ENCODE measurements at regions not wholly inside any gene's neighbourhood (a gene's known extent, or its start where the extent isn't known, plus 50 kb on each side); places are given as distances from the start of the nearest gene placed in this dataset.

DNA sequence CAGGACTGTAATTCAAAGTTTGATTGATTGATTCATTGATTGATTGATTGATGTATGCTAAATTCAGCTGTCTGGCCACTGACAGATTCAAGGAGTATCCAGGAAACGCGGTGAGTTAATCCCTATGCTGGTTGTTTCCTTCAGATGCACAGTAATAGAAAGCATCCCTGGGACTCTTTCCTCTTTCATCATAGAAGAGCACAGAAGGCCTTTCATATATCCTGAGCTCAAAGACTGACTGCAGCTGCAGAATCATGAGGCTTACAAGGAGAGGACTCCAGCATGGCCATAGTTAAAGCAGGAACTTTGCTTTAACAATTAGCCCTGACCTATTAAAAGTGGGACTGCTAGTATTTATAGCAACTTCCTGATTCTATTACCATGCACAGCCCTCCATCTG lies 187.7 kb upstream of the TMTC1 start:
- Histone ChIP-seq H3K9me3 (ENCODE audit: insufficient read depth, low read length) (no peaks in the 10 kb centered on the region), H4K20me1 (ENCODE audit: insufficient read depth, low read length) (no peaks in the 10 kb centered on the region), H3K9ac (ENCODE audit: low read length) (no peak overlapping the region), H3K4me1 (ENCODE audit: low read length) (no peaks in the 10 kb centered on the region), H3K4me3 (ENCODE audit: low read length) (no peak overlapping the region), H2AFZ (ENCODE audit: low read depth, low read length) (no peak overlapping the region), H3K27ac (ENCODE audit: low read length) (no peak overlapping the region), H3K36me3 (replicated peaks; ENCODE audit: low read depth, low read length) (no peaks in the 10 kb centered on the region), H3K27me3 (ENCODE audit: low read depth, low read length) (no peaks in the 10 kb centered on the region), H3K4me2 (ENCODE audit: low read length) (no peak overlapping the region), H3K79me2 (ENCODE audit: low read length) (no peaks in the 10 kb centered on the region)
- no peak for TF ChIP-seq EZH2phosphoT487 (IDR thresholded peaks at IDR 0.05; ENCODE audit: low read depth)
- TF ChIP-seq, protein P1, sequence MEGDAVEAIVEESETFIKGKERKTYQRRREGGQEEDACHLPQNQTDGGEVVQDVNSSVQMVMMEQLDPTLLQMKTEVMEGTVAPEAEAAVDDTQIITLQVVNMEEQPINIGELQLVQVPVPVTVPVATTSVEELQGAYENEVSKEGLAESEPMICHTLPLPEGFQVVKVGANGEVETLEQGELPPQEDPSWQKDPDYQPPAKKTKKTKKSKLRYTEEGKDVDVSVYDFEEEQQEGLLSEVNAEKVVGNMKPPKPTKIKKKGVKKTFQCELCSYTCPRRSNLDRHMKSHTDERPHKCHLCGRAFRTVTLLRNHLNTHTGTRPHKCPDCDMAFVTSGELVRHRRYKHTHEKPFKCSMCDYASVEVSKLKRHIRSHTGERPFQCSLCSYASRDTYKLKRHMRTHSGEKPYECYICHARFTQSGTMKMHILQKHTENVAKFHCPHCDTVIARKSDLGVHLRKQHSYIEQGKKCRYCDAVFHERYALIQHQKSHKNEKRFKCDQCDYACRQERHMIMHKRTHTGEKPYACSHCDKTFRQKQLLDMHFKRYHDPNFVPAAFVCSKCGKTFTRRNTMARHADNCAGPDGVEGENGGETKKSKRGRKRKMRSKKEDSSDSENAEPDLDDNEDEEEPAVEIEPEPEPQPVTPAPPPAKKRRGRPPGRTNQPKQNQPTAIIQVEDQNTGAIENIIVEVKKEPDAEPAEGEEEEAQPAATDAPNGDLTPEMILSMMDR (IDR thresholded peaks at IDR 0.05; ENCODE audit: low read depth, low read length): no peak

DNA sequence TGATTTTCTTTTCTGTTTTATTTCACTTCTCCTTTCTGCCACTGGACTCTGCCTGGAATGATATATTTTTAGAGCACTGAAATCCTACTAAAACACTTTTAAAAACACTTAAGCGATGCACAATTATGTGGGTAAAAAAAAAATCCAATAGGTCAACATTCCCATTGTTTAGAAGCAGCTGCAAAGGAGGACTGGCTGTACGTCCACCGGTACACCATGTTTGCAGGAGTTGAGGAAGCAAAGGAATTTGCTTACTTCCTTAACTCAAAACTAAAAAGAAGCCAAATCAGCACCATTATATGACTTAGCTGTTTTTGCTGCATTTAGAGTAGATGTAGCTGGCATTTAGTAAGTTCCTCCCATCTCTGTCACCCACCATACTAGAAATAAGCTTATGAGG lies 186.8 kb upstream of the TMTC1 start:
- Histone ChIP-seq H4K20me1 (ENCODE audit: insufficient read depth, low read length) (no peaks in the 10 kb centered on the region), H3K9me3 (ENCODE audit: insufficient read depth, low read length) (no peaks in the 10 kb centered on the region), H3K4me1 (ENCODE audit: low read length) (no peaks in the 10 kb centered on the region), H2AFZ (ENCODE audit: low read depth, low read length) (no peak overlapping the region), H3K4me3 (ENCODE audit: low read length) (no peak overlapping the region), H3K4me2 (ENCODE audit: low read length) (no peak overlapping the region), H3K27ac (ENCODE audit: low read length) (no peak overlapping the region), H3K27me3 (ENCODE audit: low read depth, low read length) (no peaks in the 10 kb centered on the region), H3K79me2 (ENCODE audit: low read length) (no peaks in the 10 kb centered on the region), H3K9ac (ENCODE audit: low read length) (no peak overlapping the region), H3K36me3 (replicated peaks; ENCODE audit: low read depth, low read length) (no peaks in the 10 kb centered on the region)
- TF ChIP-seq, protein P1 (IDR thresholded peaks at IDR 0.05; ENCODE audit: low read depth, low read length): no peak
- TF ChIP-seq EZH2phosphoT487 (IDR thresholded peaks at IDR 0.05; ENCODE audit: low read depth): no peak

DNA sequence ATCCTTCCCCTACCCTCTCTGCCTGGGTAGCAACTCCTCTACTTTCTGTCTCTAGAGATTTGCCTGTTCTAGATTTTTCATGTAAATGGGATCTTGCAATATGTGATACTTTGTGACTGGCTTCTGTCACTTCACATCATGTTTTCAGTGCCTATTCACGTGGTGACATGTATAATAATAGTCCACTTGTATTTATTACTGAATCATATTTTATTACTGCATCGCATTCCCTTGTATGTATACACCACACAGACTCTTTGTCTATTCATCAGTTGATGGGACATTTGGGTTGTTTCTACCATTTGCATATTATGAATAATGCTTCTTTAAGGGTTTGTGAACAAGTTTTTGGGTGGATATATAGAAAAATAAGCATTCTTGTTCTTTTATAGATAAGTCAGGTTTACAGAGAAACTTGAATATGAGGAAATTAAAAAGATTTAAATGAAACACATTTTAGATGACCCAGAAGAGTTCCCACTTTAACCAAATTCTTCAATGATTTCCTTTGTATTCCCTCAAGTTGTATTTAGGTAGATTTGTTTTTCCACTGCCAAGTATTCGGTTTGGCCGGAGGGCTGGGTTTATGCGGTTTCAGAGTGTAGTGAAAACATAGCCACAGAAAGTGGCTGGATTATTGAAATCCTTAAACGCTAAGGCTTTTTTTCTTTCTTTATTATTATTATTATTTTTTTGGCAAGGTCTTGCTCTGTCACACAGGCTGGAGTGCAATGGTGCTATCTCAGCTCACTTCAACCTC lies 178.7 kb upstream of the TMTC1 start:
- Histone ChIP-seq H3K9ac (ENCODE audit: low read length) (no peak overlapping the region), H3K9me3 (ENCODE audit: insufficient read depth, low read length) (no peaks in the 10 kb centered on the region), H3K4me3 (ENCODE audit: low read length) (no peak overlapping the region), H3K4me2 (ENCODE audit: low read length) (no peak overlapping the region), H3K36me3 (replicated peaks; ENCODE audit: low read depth, low read length) (no peaks in the 10 kb centered on the region), H3K27me3 (ENCODE audit: low read depth, low read length) (no peaks in the 10 kb centered on the region), H3K79me2 (ENCODE audit: low read length) (no peaks in the 10 kb centered on the region), H3K4me1 (ENCODE audit: low read length) (no peaks in the 10 kb centered on the region), H3K27ac (ENCODE audit: low read length) (no peak overlapping the region), H4K20me1 (ENCODE audit: insufficient read depth, low read length) (no peaks in the 10 kb centered on the region), H2AFZ (ENCODE audit: low read depth, low read length) (no peak overlapping the region)
- TF ChIP-seq, protein P1 (IDR thresholded peaks at IDR 0.05; ENCODE audit: low read depth, low read length): no peak
- TF ChIP-seq EZH2phosphoT487 (IDR thresholded peaks at IDR 0.05; ENCODE audit: low read depth): no peak

DNA sequence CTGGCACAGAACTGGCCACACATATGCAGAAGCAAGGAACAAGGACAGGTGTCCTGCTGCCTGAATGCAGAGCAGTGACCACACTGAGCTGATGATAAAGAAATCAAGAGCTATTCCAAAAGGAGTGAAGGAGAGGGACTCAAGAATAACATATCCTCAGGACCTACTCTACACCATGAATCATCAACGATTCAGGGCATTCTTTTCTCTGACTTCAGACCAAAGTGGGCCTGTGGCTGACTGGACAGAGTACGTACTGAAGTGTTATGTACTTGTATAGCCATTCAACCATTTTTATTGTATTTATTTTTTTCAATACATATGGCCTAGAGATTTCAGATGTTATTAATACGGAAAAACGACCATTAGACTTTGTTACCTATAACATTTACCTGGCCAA lies 177.5 kb upstream of the TMTC1 start:
- H3K9ac ChIP-seq (ENCODE audit: low read length): no peak overlapping the region
- no peaks in the 10 kb centered on the region for H3K27me3 ChIP-seq (ENCODE audit: low read depth, low read length)
- H3K4me2 ChIP-seq (ENCODE audit: low read length): no peak overlapping the region
- H4K20me1 ChIP-seq (ENCODE audit: insufficient read depth, low read length): no peaks in the 10 kb centered on the region
- no peaks in the 10 kb centered on the region for H3K79me2 ChIP-seq (ENCODE audit: low read length)
- no peak for TF ChIP-seq EZH2phosphoT487 (IDR thresholded peaks at IDR 0.05; ENCODE audit: low read depth)
- TF ChIP-seq, protein P1 (IDR thresholded peaks at IDR 0.05; ENCODE audit: low read depth, low read length): no peak
- H3K4me1 ChIP-seq (ENCODE audit: low read length): no peaks in the 10 kb centered on the region
- H3K4me3 ChIP-seq (ENCODE audit: low read length): no peak overlapping the region
- H3K9me3 ChIP-seq (ENCODE audit: insufficient read depth, low read length): no peaks in the 10 kb centered on the region
- H3K36me3 ChIP-seq (replicated peaks; ENCODE audit: low read depth, low read length): no peaks in the 10 kb centered on the region
- no peak overlapping the region for H2AFZ ChIP-seq (ENCODE audit: low read depth, low read length)
- H3K27ac ChIP-seq (ENCODE audit: low read length): no peak overlapping the region

Measured in OCI-LY3 (cell line).